DMS153 treated with DMSO at 0.1 percent for 48 hours (cell line): ENCODE measurements at regions not wholly inside any gene's neighbourhood (a gene's known extent, or its start where the extent isn't known, plus 50 kb on each side); places are given as distances from the start of the nearest gene placed in this dataset.
"Not testable (repeated sequence)": the region's sequence is repeated elsewhere in the genome, so short reads cannot be mapped to it uniquely, and the experiment has no call there.

Experiments used
- DNase-seq: peaks from one replicate; lab custom pipeline; 2025; ENCODE audit not compliant: unreplicated experiment; lab: John Stamatoyannopoulos, UW

- DNase-seq = no peak
Measured at GRCh38 chr16:59163371-59164055, 429.4 kb upstream of the GOT2 start.

- DNase-seq = no peak
Measured at GRCh38 chr16:59161679-59162078, 427.6 kb upstream of the GOT2 start.

- no peak for DNase-seq
Measured at GRCh38 chr16:59154295-59154694, 420.2 kb upstream of the GOT2 start.

DNA sequence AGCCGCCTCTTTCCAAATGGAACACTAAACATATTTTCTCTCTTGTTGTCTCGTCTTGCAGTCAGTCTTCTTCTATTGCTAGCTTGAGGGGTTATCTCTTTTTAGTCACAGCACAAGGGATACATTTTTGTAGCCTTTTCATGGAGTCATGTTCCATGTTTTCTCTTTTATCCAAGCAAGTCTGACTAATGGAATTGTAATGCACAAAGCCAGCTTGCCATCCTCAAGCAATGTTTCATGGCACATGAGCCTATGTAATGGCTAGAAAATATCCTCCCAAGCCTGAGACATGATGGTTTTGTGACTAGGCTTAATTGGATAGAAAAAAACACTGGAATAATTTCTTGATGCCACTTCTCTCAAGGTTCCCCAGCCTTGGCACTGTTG, 414.6 kb upstream of the GOT2 start:
- no peak for DNase-seq

DNA sequence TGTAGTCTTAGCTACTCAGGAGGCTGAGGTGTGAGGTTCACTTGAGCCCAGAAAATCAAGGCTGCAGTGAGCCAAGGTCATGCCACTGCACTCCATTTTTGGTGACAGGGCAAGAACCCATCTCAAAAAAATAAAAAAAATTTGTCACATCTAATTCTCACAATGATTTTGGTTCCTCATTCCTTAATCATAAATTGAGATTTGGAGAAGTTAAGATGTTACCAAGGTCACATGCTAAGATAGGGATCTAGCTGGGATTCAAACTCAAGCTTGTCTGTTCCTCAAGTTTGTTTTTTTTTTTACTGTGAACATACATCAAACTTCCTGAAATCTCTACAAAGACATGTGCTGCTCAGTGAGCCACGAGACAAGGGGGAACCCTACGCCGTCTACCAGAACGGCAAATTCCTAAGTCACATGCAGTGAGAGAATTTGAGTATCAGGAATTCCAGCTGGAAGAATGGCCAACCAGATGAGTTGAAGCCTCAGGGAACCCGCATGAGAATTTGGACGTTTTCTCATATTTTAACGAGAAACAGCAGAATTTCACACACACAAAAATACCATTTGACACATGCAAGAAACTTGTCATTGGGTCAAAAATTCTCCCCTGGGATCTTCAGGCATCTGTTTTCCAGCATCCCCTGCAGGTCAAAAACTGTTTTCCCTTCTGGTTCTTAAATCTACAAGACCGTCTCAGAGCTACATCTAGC, 414.1 kb upstream of the GOT2 start:
- DNase-seq = no peak

- DNase-seq = no peak
Measured at GRCh38 chr16:59146140-59146539, 412.0 kb upstream of the GOT2 start.

DNA sequence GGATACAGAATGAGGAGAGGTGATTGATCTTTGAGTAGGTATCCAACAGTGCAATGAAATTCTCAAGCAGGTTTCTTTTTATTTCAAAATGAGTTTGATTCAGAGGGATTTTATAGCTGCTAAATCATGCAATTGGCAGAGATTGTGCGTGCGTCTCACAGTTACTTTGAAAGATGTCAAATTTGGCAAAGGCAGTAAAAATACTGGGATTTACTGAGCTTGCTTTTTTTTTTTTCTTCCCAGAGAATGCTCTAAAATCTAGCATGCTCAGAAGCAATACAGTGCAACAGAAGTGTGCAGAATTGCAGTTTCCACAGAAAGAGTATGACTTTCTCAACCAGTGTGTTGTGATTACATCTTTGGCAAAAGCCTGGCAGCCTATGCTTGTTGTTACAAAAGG, 410.7 kb upstream of the GOT2 start:
- no peak for DNase-seq

DNA sequence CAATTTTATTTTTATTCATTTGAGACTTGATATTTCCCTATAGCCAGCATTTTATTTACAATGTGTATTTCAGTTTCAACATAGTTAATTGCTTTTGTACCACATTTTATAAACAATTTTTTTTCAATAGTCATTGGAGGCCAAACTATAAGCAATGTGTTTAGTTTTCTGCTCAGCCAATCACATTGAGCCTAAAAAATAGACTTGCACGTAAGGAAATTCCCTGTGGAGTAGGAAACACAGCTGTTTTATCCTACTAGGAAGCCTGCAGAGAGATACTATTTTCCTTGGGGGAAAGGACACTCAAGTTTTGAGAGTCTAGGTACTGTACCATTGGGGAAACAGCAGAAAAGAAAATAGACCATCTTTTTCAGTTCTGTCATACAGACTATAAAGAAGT, 410.2 kb upstream of the GOT2 start:
- DNase-seq = no peak

- no peak for DNase-seq
Measured at GRCh38 chr16:59126486-59126885, 392.4 kb upstream of the GOT2 start.

GRCh38 chr16:59124056-59124455, 389.9 kb upstream of the GOT2 start:
- DNase-seq = no peak

DNA sequence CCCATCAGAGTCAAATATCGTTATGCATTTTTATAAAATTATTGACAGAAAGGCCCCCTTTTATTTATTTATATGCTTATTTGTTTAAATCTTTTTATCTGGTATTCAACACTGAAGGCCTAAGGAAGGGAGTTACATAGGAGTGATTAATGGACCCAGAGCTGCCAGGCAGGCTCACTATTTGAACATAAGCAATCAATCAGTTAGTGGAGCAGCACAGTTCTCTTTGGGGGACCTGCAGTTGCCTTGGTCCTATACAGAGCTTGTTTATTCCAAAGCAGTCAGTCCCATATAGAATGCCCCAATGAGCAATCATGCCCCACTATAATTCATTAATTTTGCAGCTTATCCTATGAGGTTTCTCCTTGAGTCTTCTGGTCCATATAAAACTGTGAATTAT, 389.4 kb upstream of the GOT2 start:
- DNase-seq = no peak

DNA sequence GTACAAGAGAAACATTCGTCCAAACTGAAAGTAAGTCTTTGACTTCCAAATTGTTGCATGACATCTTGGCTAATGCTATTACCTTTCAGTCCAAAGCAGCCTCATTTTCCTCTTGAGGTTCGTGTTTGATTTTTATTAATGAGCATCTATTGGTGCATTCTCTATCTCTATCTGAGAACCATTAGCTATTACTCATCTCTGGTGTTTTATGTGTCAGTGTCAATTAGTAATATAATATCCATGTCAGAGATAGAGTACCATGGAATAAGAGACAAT, 388.1 kb upstream of the GOT2 start:
- no peak for DNase-seq

- DNase-seq = no peak
Measured at GRCh38 chr16:59121411-59122261, 387.5 kb upstream of the GOT2 start.

- DNase-seq = no peak
Measured at GRCh38 chr16:59116744-59117143, 382.6 kb upstream of the GOT2 start.

- DNase-seq = no peak
Measured at GRCh38 chr16:59114790-59115189, 380.7 kb upstream of the GOT2 start.

DNA sequence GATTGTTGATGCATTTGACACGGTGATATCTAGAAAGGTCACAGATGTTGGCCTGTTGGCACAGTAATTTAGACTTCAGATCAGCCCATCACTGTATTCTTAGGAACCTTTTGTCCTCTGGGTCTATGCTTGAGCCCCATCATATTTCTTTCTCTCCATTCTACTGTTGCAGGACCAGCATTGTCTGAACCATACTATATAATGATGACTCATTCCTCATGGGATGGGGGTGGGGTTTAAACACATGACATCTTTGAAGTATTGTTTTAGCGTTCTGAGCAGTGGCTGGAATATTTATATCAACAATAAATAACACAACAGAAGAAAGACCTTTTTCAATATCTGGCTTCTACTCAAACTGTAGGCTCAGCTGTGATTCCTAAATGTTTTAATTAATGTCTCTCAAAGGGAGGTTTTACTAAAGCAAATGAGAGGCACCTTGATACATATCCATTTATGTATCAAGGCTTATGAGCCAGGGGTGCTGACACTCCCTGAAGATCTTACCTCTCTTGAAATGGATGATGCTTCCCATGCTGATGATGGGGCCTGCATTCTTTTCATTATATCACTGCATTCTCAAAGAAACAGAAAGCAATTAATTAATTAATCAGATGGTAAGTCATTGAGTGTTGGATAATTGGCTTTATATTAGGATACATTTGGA, 379.0 kb upstream of the GOT2 start:
- DNase-seq = no peak

DNA sequence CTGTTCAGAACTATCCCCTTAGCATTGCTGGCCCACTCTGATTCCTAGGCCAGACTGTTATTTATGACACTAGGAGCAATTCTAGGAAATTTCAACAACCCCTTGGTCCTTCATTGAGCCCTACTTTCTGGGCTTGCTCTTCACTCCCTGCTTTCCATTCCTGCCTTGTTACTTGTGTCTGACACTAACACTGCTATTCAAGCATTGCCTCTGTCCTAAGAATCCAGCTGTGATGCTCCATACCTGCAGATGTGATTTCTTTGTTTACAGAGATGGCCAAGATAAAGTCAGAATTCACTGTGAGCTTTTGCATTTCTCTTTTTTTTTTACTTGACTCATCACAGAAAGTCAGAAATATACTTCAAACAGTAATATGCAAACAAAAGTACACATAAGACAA, 377.2 kb upstream of the GOT2 start:
- DNase-seq = no peak

GRCh38 chr16:59108374-59108773, 374.3 kb upstream of the GOT2 start:
- DNase-seq = no peak

DNA sequence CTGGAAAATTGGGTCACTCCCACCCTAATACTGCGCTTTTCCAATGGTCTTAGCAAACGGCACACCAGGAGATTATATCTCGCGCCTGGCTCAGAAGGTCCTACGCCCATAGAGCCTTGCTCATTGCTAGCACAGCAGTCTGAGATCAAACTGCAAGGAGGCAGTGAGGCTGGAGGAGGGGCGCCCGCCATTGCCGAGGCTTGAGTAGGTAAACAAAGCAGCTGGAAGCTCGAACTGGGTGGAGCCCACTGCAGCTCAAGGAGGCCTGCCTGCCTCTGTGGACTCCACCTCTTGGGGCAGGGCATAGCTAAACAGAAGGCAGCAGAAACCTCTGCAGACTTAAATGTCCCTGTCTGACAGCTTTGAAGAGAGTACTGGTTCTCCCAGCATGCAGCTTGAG, 362.6 kb upstream of the GOT2 start:
- not testable (repeated sequence) for DNase-seq

DNA sequence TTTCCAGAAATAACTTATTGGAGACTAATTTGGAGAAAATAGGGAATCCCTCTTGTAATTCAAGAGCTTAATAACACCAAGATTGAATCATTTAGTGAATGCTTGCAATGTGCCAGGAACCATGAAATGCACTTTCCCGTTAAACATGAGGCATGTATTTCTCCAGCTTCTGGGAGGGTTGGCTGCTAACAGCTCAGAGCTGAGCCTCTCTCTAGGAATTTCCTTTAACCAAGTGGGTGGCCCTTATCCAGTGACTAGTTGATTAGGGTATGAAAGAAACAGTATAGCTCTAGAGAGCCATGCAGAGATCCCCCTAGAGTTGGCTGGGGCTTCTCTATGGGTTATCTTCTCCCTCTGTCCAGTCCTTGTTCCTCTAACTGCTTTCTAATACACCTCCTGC, 356.4 kb upstream of the GOT2 start:
- no peak for DNase-seq

DNA sequence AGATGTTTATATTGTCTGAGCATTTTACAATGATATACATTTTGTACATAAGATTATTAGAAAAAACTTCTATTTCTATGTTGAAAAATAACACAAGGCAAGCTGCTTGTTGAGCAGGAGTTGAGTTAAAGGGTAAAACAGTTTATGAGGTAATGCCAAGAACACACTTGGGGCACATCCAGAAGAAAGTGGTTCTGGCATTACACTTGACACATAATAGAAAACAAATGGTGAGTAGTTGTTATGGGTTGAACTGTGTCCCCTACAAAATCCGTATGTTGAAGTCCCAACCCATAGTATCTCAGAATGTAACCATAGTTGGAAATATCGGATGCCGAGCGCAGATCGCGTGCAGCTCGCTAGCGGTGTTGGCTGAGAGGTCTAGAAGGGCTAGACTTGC, 354.3 kb upstream of the GOT2 start:
- no peak for DNase-seq

DNA sequence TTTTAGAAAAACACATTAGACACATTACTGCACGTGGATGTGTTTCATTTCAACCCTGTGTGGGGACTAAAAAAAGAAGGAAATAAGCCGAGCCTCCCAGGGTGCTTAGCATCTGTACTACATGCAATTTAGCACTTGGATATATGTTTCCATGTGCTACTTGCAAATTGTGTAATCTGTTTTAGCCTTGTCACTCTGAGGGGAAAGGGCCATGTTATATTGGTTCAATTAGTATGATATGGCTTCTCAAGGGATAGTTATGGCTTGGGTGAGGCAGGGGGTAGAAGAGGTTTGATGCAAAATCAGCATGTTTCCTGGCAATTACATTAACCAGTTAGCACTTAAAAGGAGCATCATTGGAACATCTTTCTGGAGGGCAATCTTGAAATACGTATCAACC, 353.5 kb upstream of the GOT2 start:
- no peak for DNase-seq
